Right renal pelvis (tissue), 4 donors: ENCODE measurements at regions not wholly inside any gene's neighbourhood (a gene's known extent, or its start where the extent isn't known, plus 50 kb on each side); places are given as distances from the start of the nearest gene placed in this dataset.

Experiments used
- DNase-seq, 4 donors: peaks; one replicate each; pipeline ENCODE4 v3.0.0-alpha.2; 2013; ENCODE audit warnings: low read depth in 4 of 4, low spot score in 3 of 4, missing footprints in 1 of 4

DNA sequence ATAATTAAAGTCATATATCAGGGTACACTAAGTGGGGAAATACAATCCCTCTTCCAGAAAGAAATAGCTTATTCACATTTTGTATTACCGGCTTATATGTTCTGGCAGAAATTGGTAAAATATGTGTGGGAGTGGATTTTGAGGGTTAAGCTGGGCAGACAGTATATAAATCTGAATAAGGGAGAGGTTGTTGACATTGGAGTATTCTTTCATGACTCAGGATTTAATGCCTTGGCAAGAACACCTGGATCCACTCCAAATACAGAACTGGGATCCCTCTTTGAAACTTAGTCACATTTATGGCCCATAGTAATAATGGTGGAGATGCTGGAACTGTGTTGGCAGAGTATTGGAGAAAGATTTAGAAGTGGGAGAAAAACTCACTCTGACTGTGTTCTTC is 54.3 kb upstream of the TET2 start:
- DNase-seq = no peak

GRCh38 chr4:105092768-105093167 is 53.9 kb upstream of the TET2 start:
- DNase-seq = no peak

- DNase-seq = no peak
Observed at GRCh38 chr4:105093975-105094374, 52.7 kb upstream of the TET2 start.
